Left hindlimb (tissue), 1 donor: ENCODE measurements at regions not wholly inside any gene's neighbourhood (a gene's known extent, or its start where the extent isn't known, plus 50 kb on each side); places are given as distances from the start of the nearest gene placed in this dataset.

Experiments
- DNase-seq: peaks from one replicate; pipeline ENCODE4 v3.0.0-alpha.2; 2018

DNA sequence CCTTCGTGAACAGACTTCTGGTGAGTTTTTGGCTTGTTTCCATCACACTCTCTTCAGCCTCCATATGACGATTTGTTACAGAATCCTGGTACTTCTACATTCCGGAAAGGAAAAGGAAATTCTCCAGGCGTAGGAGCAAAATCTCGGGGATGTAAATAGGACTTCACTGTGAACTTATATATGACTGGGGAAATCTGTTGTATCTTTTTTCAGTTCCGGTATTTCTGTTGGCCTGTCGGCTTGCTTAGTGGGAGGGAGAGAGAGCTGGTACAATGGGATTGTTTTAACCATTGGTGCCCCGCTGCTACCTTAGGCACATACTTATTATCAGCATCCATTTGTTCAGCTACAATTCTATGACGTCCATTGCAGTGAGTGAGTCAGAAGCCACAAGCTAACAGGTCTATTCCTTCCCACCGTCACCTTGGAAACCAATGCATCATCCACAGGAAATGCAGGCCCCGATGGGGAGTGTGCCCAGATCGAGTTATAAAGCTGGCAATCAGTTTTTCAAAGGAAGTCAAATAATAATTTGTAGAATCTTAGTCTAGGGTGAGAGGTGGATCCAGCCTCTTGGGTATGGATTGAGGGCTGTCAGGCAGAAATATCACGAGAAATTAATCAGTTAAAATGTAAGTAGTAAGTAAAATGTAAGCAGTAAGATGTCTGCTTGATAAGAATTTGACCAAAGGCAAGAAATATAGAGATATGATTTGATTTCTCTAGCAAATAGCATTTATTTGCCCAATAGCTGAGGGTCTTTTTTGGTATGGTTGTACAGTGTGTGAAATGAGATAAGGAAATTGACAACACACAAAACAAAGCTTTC is 92.0 kb upstream of the MKLN1 start:
- DNase-seq, result no peak

DNA sequence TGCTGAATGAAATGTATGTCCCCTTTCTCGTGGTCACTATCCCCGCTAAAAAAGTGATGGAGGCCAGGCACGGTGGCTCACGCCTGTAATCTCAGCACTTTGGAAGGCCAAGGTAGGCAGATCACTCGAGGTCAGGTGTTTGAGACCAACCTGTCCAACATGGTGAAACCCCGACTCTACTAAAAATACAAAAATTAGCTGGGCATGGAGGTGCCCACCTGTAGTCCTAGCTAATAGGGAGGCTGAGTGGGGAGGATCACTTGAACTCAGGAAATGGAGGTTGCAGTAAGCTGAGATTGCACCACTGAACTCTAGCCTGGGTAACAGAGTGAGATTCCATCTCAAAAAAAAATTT is 91.4 kb upstream of the MKLN1 start:
- DNase-seq, result no peak

DNA sequence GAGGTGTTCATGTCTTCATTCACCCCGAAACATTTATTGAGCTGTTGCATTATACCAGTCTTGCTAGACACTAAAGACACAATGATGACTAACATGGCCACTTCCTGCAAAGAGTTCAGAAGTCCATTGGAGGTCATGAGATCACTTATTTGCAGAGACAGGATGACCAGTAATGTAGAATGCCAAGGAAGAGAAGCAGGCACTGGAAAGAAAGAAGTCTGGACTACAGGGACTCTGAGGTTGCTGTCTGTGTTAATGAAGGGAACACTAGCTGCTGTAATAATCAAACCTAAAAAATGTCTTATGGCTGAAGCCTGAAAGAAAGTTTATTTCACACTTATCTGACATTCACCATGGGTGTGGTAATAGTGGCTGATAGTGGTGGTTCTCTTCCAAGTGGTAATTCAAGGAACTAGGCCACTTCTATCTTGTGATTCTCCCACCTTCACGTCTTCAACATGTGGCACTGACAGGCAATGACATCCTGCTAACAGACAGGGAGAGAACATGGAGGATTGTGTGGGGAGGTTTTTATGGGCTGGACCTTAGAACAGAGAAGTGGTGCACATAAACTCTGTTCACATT is 89.2 kb upstream of the MKLN1 start:
- no peak for DNase-seq

- DNase-seq, result no peak
These were observed 86.3 kb upstream of the MKLN1 start for GRCh38 chr7:131241386-131241785.

DNA sequence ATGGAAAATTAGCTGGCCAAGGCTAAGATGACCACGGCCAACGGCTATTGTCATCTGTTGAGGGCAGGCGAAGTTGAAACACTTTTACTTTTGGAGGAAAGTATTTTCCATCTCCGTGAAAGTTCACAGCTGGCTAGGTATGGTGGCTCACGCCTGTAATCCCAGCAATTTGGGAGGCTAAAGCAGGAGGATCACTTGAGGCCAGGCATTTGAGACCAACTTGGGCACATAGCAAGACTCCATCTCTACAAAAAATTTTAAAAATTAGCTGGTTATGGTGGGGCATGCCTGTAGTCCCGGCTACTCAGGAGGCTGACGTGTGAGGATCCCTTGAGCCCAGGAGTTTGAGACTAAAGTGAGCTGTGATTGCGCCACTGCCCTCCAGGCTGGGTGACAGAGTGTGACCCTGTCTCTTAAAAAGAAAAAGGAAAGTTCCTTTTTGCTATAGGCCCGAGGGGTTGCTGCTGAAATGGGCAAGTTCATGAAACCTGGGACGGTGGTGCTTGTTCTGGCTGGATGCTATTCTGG is 85.5 kb upstream of the MKLN1 start:
- no peak for DNase-seq

DNA sequence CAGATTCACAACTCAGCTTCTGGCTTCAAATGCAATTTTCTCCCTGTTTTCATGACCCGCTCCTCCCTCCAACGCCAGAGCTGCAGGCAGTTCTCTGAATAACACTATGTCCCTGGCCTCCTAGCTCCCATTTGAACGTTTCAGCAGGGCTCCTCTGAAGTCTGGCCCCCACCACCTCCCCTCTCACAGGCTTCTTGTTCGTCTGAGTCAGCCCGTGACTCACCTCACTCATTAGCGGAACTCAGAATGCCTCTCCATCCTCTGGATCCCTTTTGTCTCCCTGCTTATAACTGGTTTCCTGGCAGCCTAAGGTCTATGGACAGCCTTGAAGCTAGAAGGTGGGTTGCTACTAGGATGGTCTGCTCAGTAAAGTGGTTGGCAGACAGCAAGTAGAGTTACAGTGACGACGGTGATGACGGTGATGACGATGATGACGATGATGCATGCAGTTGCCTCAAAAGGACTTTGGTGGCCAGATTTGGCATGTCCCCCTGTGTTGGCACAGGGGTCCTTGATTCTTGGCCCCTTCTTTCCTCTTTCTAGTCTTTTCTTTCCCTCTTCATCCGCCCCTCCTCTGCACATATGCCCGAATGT is 83.3 kb upstream of the MKLN1 start:
- DNase-seq, result no peak

GRCh38 chr7:131249003-131249402 is 78.7 kb upstream of the MKLN1 start:
- DNase-seq, result no peak

DNA sequence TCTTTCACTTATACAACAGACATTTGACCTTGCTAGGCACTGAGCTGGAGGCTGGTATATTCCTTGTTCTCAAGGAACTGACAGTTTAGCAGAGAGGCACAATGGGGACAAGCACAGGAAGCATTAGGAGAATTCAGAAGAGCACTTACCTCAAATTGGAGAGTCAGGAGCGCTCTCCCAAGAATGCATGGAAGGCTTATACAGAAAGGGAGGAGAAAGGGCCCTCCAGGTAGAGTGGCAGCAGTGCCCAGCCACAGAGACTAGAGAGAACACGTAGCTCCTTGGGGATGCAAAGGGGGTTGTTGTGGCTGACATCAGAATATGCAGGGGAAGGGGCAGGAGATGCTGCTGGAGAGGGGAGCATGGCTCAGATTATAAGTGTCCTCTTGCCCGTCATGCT is 78.2 kb upstream of the MKLN1 start:
- DNase-seq, result no peak

- no peak for DNase-seq
These were observed 77.3 kb upstream of the MKLN1 start for GRCh38 chr7:131250331-131250730.

DNA sequence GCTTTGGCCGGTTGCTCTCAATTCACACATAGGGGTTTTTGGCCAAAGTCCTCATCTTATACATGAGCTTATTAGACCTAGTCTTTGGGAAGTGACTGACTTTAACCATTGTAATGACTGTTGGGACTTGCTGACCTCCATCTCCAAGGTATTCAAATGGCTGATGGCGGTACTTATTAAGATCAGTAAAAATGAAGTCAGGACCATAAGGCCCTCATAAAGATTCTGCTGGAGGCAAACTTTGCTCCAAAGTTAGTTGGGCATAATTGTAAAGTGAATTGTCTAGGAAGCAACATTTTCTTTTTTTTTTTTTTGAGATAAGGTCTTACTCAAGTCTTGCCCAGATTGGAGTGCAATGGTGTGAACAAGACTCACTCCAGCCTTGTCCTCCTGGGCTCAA is 76.3 kb upstream of the MKLN1 start:
- DNase-seq, result no peak

DNA sequence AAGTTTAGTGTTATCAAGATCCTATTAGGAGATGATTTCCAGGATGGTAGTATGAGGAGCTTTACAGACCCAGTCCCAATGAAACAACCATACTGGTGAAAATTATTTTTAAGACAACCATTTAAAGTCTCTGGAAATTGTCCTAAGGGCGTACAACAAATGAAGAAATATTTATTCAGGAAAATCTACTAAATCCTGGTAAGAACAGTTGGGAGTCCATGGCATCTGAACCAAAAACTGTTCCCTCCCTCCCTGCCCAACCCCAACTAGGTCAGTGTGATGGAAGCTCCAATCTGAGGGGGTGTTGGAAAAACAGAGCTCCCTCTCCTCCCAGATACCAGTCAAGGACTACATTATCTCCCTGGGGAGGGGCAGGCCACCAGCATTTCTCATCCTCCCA is 74.7 kb upstream of the MKLN1 start:
- no peak for DNase-seq

DNA sequence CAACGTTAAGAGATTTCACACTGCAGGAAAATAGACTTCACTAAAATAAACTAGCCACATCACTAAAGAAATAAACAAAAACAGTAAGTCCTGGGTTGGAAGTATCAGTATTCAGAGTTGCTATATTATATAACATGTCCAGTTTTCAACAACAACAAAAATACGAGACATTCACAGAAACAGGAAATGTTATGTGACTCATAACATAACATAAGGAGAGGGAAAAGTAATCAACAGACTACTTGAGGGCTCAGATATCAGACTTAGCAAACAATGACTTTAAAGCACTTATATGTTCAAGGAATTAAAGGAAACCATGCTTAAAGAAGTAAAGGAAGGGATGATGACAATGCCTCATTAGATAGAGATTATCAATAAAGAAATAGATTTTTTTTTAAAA is 73.5 kb upstream of the MKLN1 start:
- DNase-seq, result no peak

DNA sequence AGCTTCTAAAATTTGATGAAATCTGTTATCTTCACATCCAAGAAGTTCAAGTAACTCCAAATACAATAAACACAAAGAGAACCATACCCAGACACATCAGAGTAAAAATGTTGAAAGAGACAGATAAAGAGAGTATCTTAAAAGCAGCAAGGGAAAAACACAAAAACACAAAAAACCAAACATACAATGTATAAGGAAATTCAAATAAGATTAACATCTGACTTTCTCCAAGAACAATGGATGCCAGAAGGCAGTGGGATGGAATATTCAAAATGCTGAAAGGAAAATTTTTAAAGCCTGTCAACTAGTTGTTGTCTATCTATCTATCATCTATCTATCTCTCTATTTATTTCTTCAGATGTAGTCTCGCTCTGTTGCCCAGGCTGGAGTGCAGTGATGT is 72.4 kb upstream of the MKLN1 start:
- no peak for DNase-seq

- no peak for DNase-seq
These were observed 66.1 kb upstream of the MKLN1 start for GRCh38 chr7:131261476-131261994.

DNA sequence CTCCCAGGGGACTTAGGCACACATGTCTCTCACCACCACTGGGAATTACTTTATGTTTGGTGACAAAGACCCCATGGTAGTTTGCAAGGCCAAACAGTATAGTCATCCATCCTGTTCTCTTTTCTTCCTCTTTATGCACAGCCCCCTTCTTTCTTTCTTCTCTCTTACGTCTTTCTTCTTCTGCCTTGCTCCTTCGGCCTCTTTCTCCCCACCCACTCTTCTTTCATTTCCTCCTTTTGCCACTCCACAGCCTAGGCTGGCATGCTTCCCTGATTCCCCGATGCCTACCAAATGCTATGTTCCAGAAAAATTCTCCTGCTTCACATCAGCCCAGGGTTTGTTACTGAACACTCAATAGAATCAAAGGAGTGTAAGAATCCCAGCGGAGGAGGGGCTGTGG is 62.4 kb upstream of the MKLN1 start:
- no peak for DNase-seq

DNA sequence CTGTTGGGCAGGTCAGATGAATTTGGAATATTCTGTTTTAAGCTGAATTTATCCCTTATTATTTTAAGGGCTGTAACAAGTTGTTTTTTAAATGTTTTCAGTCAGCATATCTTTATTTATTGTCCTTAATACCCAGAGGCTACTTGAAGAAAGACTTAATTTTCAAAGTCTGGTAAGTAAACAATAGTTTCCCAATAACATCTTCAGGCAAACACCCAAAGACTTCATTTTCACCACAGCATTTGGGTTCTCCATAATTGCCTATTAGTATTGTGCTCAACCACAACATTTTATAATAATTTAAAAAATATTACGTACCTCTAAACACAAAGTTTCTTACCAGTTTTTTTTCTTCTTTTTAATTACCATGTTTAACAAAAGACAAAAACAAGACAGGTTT is 60.0 kb upstream of the MKLN1 start:
- no peak for DNase-seq

- DNase-seq, result no peak
These were observed 58.8 kb upstream of the MKLN1 start for GRCh38 chr7:131268906-131269305.

DNA sequence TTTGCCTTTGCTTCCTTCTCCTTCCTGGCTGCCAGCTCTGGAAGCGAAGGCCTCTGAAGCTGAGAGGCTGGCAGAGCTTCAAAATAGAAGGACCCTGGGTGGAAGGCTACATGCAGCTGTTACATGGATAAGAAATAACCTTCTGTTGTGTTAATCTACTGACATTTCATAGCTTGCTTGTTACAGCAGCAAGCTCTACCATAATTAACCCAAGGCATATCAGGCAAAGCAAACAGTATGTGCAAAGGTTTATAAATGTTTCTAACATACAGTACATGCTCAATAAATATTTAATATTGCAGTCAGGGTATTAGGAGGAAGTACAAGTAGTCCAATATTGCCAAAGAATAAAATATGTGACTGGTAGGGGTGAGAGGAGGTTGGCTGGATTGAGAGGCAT is 55.6 kb upstream of the MKLN1 start:
- no peak for DNase-seq

DNA sequence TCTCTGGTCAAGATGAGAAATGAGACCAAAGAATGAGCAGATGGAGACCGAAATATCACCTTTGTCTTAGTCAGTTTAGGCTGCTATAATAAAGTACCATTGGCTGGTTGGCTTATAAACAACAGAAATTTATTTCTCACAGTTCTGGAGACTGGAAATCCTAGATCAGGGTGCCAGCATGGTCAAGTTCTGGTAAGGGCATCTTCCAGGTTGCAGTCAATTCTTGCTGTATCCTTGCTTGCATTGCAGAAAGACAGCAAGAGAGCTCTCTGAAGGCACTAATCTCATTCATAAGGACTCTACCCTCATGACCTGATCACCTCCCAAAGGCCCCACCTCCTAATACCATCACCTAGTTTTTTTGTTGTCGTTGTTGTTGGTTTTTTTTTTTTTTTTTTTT is 52.7 kb upstream of the MKLN1 start:
- DNase-seq, result no peak

DNA sequence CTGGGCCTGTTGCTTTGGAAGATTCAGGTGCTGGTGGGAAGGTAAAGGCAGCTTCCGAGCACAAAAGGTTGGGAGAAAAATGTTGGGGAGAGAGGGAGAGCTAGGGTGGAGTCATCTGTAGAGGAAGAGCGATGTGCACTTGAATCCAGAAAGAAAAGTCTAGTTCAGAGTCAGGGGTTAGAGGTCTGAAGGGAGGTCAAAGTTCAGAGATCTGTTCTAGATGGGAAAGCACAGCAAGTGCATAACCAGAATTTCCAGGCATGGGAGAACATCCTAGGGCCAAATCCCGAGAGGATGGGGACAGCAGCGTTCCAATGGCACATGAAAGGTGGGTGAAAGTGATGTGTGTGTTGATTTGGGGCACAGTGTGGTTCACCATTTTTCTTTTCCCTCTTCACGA is 51.5 kb upstream of the MKLN1 start:
- no peak for DNase-seq

DNA sequence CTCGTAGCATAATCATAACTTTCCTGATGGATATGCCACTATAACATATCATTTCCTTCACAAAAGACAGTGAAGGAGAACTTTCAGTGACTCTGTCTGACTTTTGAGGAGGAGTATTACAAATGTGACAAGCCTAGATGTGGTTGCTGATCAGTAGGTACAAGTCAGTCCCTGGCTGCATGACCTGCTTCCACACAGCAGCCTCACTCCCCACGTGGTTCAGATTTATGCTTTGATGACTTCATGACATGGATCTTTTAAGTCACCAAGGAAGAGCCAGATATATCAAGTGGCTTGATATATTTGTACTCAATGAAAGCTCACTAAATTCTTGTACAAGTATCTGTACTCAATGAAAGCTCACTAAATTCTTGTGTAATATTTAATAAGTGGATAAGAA is 50.9 kb upstream of the MKLN1 start:
- DNase-seq, result no peak
